ENCODE measurements at regions not wholly inside any gene's neighbourhood (a gene's known extent, or its start where the extent isn't known, plus 50 kb on each side); places are given as distances from the start of the nearest gene placed in this dataset.
"Not testable (repeated sequence)": the region's sequence is repeated elsewhere in the genome, so short reads cannot be mapped to it uniquely, and the experiment has no call there.

- peak; percentile 26 for DNase-seq
These were observed 180.7 kb upstream of the SMAD3 start for GRCh38 chr15:66884661-66885237.

GRCh38 chr15:66885281-66885915 is 180.0 kb upstream of the SMAD3 start:
- peak; percentile 18 for DNase-seq

GRCh38 chr15:66886241-66886675 is 179.1 kb upstream of the SMAD3 start:
- peak; percentile 2 for DNase-seq

GRCh38 chr15:66886686-66887273 is 178.6 kb upstream of the SMAD3 start:
- DNase-seq = peak; percentile 13

GRCh38 chr15:66889298-66889697 is 176.1 kb upstream of the SMAD3 start:
- not testable (repeated sequence) for DNase-seq

- DNase-seq = no peak
These were observed 173.6 kb upstream of the SMAD3 start for GRCh38 chr15:66891776-66892175.

- DNase-seq = no peak
These were observed 172.1 kb upstream of the SMAD3 start for GRCh38 chr15:66893294-66893693.

GRCh38 chr15:66894363-66894762 is 171.0 kb upstream of the SMAD3 start:
- DNase-seq = peak; percentile 6

GRCh38 chr15:66894986-66895780 is 170.2 kb upstream of the SMAD3 start:
- peak; percentile 26 for DNase-seq

- DNase-seq = peak; percentile 12
These were observed 169.5 kb upstream of the SMAD3 start for GRCh38 chr15:66895794-66896453.

- peak; percentile 29 for DNase-seq
These were observed 168.8 kb upstream of the SMAD3 start for GRCh38 chr15:66896611-66897010.

GRCh38 chr15:66897416-66897815 is 168.0 kb upstream of the SMAD3 start:
- no peak for DNase-seq

GRCh38 chr15:66897971-66898370 is 167.4 kb upstream of the SMAD3 start:
- DNase-seq = no peak

GRCh38 chr15:66898656-66899386 is 166.6 kb upstream of the SMAD3 start:
- no peak for DNase-seq

- no peak for DNase-seq
These were observed 165.6 kb upstream of the SMAD3 start for GRCh38 chr15:66899555-66900350.

GRCh38 chr15:66900586-66901310 is 164.7 kb upstream of the SMAD3 start:
- DNase-seq = no peak

- DNase-seq = no peak
These were observed 163.9 kb upstream of the SMAD3 start for GRCh38 chr15:66901336-66902100.

- DNase-seq = no peak
These were observed 160.2 kb upstream of the SMAD3 start for GRCh38 chr15:66905185-66905584.

GRCh38 chr15:66905954-66906353 is 159.4 kb upstream of the SMAD3 start:
- DNase-seq = no peak

Measured in activated CD8-positive, alpha-beta memory T cell treated with anti-CD3 and anti-CD28 coated beads, Interleukin-2, amount 50 U/mL, for 48 hours (primary cell).